Ishikawa (cell line): ENCODE measurements at regions not wholly inside any gene's neighbourhood (a gene's known extent, or its start where the extent isn't known, plus 50 kb on each side); places are given as distances from the start of the nearest gene placed in this dataset.

Experiments
- CEBPB ChIP-seq: IDR thresholded peaks from 2 replicates; pipeline ENCODE4 v1.6.1; 2012
- CREB1 ChIP-seq: IDR thresholded peaks from 2 replicates; pipeline ENCODE4 v1.6.1; 2012; ENCODE audit warnings: low read depth
- EGR1 ChIP-seq: IDR thresholded peaks from 2 replicates; pipeline ENCODE4 v1.6.1; 2012
- EP300 ChIP-seq: IDR thresholded peaks from 2 replicates; pipeline ENCODE4 v1.6.1; 2012; ENCODE audit warnings: borderline replicate concordance
- FOXM1 ChIP-seq: IDR thresholded peaks from 2 replicates; pipeline ENCODE4 v1.6.1; 2012; ENCODE audit warnings: low read depth, borderline replicate concordance
- MAX ChIP-seq: IDR thresholded peaks from 2 replicates; pipeline ENCODE4 v1.6.1; 2012
- NFIC ChIP-seq: IDR thresholded peaks from 2 replicates; pipeline ENCODE4 v1.6.1; 2012
- RAD21 ChIP-seq: IDR thresholded peaks from 2 replicates; pipeline ENCODE4 v1.6.1; 2012; ENCODE audit warnings: low read depth
- REST ChIP-seq: IDR thresholded peaks from 2 replicates; pipeline ENCODE4 v1.6.1; 2012; ENCODE audit warnings: low read depth, mild to moderate bottlenecking
- TAF1 ChIP-seq: IDR thresholded peaks from 2 replicates; pipeline ENCODE4 v1.6.1; 2012; ENCODE audit warnings: low read depth, mild to moderate bottlenecking
- TCF12 ChIP-seq: IDR thresholded peaks from 2 replicates; pipeline ENCODE4 v1.6.1; 2012; ENCODE audit warnings: low read depth
- TEAD4 ChIP-seq: IDR thresholded peaks from 2 replicates; pipeline ENCODE4 v1.6.1; 2012
- USF1 ChIP-seq: IDR thresholded peaks from 2 replicates; pipeline ENCODE4 v1.6.1; 2012
- YY1 ChIP-seq: IDR thresholded peaks from 2 replicates; pipeline ENCODE4 v1.6.1; 2012; ENCODE audit warnings: low read depth
- ZBTB7A ChIP-seq: IDR thresholded peaks from 2 replicates; pipeline ENCODE4 v1.6.1; 2012; ENCODE audit warnings: low read depth

GRCh38 chr3:176376531-176376930 lies 820.8 kb downstream of the TBL1XR1 start:
- TF ChIP-seq TEAD4 = no peak
- no peak for TF ChIP-seq FOXM1
- TF ChIP-seq REST = no peak
- no peak for TF ChIP-seq ZBTB7A
- no peak for TF ChIP-seq CREB1
- no peak for TF ChIP-seq TCF12
- no peak for TF ChIP-seq TAF1
- TF ChIP-seq YY1 = no peak
- no peak for TF ChIP-seq MAX
- no peak for TF ChIP-seq USF1
- TF ChIP-seq NFIC = no peak
- no peak for TF ChIP-seq EGR1

- TF ChIP-seq MAX (no peak), YY1 (no peak), REST (peak; percentile 81), CEBPB (peak; percentile 36; the same call in 1 of the 2 replicates), TEAD4 (no peak)
Observed at GRCh38 chr3:176375519-176375918, 821.8 kb downstream of the TBL1XR1 start.

GRCh38 chr3:176362191-176362731 lies 835.0 kb downstream of the TBL1XR1 start:
- TF ChIP-seq USF1 (no peak), EGR1 (no peak), CEBPB (no peak), YY1 (no peak), NFIC (no peak), EP300 (no peak), TCF12 (no peak), REST (no peak), RAD21 (no peak), MAX (no peak), ZBTB7A (no peak), FOXM1 (no peak), TAF1 (no peak), TEAD4 (no peak), CREB1 (no peak)

GRCh38 chr3:176359211-176359610 lies 838.1 kb downstream of the TBL1XR1 start:
- TF ChIP-seq USF1 (no peak), EP300 (no peak), FOXM1 (no peak), NFIC (no peak), MAX (no peak), ZBTB7A (no peak), TEAD4 (no peak), TCF12 (no peak), CREB1 (no peak), EGR1 (no peak), REST (no peak), RAD21 (no peak), TAF1 (no peak), YY1 (no peak), CEBPB (no peak)
